ENCODE measurements at regions not wholly inside any gene's neighbourhood (a gene's known extent, or its start where the extent isn't known, plus 50 kb on each side); places are given as distances from the start of the nearest gene placed in this dataset.

DNA sequence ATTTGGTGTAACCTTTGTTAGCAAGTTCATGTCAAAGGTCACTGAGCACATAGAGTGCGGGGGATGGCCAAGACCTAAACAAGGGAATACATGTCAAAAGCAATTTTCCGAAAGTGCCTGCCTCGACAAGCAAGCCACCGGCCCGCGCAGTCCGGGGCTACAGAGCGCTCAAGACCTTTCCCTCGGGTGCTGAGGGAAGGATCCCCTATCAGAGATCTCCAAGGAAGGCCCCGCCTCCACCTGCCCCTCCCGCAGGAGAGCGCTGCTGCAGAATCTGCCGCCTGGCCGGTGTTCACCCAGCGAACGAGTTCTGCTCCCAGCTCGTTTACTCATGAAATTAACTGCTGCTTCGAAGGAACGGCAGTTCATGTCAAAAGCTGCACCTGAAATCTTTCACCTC, 252.7 kb downstream of the BMP7 start:
- Histone ChIP-seq H3K23ac (ENCODE audit: insufficient read length, low read depth, low read length) (no peak overlapping the region), H3K9me3 (ENCODE audit: control insufficient read depth, low read depth, low read length) (no peaks in the 10 kb centered on the region), H3K79me2 (ENCODE audit: insufficient read depth, low read length) (no peaks in the 10 kb centered on the region), H3K14ac (ENCODE audit: insufficient read depth, low read length) (no peak overlapping the region), H3K79me1 (ENCODE audit: insufficient read depth, low read depth, low read length, poor library complexity, severe bottlenecking) (no peaks in the 10 kb centered on the region), H2BK120ac (ENCODE audit: low read depth, low read length, poor library complexity, severe bottlenecking) (no peak overlapping the region), H2BK15ac (ENCODE audit: low read depth, low read length) (no peak overlapping the region), H2AFZ (ENCODE audit: low read length) (no peak overlapping the region), H3K27ac (ENCODE audit: insufficient read length, low read depth, low read length) (no peak overlapping the region), H3K4ac (ENCODE audit: low read depth, low read length) (no peak overlapping the region), H4K5ac (ENCODE audit: insufficient read length, low read depth, low read length) (no peak overlapping the region), H3K18ac (ENCODE audit: insufficient read length, low read depth, low read length) (no peak overlapping the region), H3K4me1 (ENCODE audit: insufficient read depth, low read length) (no peaks in the 10 kb centered on the region), H2BK5ac (ENCODE audit: insufficient read length, low read length) (no peak overlapping the region), H2BK20ac (ENCODE audit: low read depth, low read length, poor library complexity, severe bottlenecking) (no peak overlapping the region), H3T11ph (ENCODE audit: low read length) (no peak overlapping the region), H4K8ac (replicated peaks; ENCODE audit: insufficient read length, low read depth, low read length) (no peak overlapping the region), H3K4me2 (ENCODE audit: insufficient read depth, insufficient read length, low read length) (peak overlapping the region; percentile 60), H2AK5ac (ENCODE audit: insufficient read length, low read length) (no peak overlapping the region), H3K9ac (ENCODE audit: extremely low read depth, insufficient read length, low read length) (no peak overlapping the region), H4K91ac (ENCODE audit: insufficient read length, low read depth, low read length) (no peak overlapping the region), H3K23me2 (ENCODE audit: insufficient read length, low read depth, low read length, poor library complexity, severe bottlenecking) (no peaks in the 10 kb centered on the region), H2BK12ac (ENCODE audit: insufficient read length, low read depth, low read length) (no peak overlapping the region), H3K56ac (ENCODE audit: insufficient read length, low read depth, low read length) (no peak overlapping the region), H3K27me3 (ENCODE audit: insufficient read depth, low read length) (no peaks in the 10 kb centered on the region; the same call in 1 of the 2 replicates), H4K20me1 (ENCODE audit: control insufficient read depth, insufficient read depth, insufficient read length) (no peaks in the 10 kb centered on the region)
- peak; percentile 81 for DNase-seq
- H3K4me1 Mint-ChIP-seq = peaks cover 8 to 25% of the 10 kb centered on the region in 2 experiments
- no peaks in the 10 kb centered on the region for H3K9me3 Mint-ChIP-seq
- no peaks in the 10 kb centered on the region for H3K36me3 Mint-ChIP-seq (ENCODE audit: insufficient read depth in 1 of 3, low read depth in 3 of 3)
- peaks cover 69% of the 10 kb centered on the region for H3K27me3 Mint-ChIP-seq (ENCODE audit: low read depth)
- H3K4me3 Mint-ChIP-seq = peak overlapping the region; percentile 50 to 68
- WGBS (ENCODE audit: extremely low coverage, insufficient read length, low lambda C conversion rate) = no CpG with 5 or more reads among the region's 19 CpGs
- no peak overlapping the region for H3K27ac Mint-ChIP-seq
- TF ChIP-seq CTCF (conservative IDR thresholded peaks at IDR 0.05) = no peak
